GM10248 (cell line): ENCODE measurements at regions not wholly inside any gene's neighbourhood (a gene's known extent, or its start where the extent isn't known, plus 50 kb on each side); places are given as distances from the start of the nearest gene placed in this dataset.

Source experiments
- CTCF ChIA-PET: fragments of 300-600 bp; sonication (Branson Sonifier 250); formaldehyde crosslinking; extraction: SDS; loops from one replicate; lab custom pipeline; 2021; ENCODE audit warnings: antibody characterized with exemption; lab: Yijun Ruan, JAX
- POLR2A ChIA-PET: fragments of 350-650 bp; sonication (Branson Sonifier 250); formaldehyde crosslinking; extraction: SDS; loops from one replicate; lab custom pipeline; 2020; ENCODE audit warnings: antibody characterized with exemption; lab: Yijun Ruan, JAX
- DNase-seq: peaks from one replicate; pipeline ENCODE4 v3.0.0; 2012; ENCODE audit errors: extremely low spot score
- TF ChIP-seq, protein P1 (sequence below): IDR thresholded peaks from 2 replicates; pipeline ENCODE4 v1.5.1; 2012; ENCODE audit warnings: mild to moderate bottlenecking, low read depth; ENCODE audit errors: extremely low read depth, missing control alignments, control extremely low read depth

- ChIA-PET CTCF (no interaction called here), POLR2A (no interaction called here)
- no peak for DNase-seq
- TF ChIP-seq, protein P1, sequence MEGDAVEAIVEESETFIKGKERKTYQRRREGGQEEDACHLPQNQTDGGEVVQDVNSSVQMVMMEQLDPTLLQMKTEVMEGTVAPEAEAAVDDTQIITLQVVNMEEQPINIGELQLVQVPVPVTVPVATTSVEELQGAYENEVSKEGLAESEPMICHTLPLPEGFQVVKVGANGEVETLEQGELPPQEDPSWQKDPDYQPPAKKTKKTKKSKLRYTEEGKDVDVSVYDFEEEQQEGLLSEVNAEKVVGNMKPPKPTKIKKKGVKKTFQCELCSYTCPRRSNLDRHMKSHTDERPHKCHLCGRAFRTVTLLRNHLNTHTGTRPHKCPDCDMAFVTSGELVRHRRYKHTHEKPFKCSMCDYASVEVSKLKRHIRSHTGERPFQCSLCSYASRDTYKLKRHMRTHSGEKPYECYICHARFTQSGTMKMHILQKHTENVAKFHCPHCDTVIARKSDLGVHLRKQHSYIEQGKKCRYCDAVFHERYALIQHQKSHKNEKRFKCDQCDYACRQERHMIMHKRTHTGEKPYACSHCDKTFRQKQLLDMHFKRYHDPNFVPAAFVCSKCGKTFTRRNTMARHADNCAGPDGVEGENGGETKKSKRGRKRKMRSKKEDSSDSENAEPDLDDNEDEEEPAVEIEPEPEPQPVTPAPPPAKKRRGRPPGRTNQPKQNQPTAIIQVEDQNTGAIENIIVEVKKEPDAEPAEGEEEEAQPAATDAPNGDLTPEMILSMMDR = no peak
Observed at GRCh38 chr2:103660947-103661346, 899.1 kb downstream of the TMEM182 start.

DNA sequence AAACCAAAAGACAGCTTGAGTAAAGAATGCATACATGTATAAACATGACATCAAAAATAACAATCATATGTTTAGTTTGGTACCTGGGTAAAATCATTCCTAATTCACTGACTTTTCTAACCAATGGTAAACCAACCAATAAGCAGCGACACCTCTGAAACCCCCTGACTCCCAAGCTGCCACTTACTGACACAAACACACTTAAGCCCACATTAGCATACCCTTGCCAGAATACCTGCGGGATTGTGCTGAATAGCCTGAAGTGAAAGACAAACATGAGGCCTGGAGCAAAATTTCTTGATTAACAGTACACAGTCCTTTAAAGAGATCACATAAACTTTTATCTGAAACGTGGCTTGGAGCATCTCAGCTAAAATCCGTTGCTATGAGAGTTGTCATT is 902.9 kb downstream of the TMEM182 start:
- TF ChIP-seq, protein P1 = no peak
- CTCF ChIA-PET = interaction anchor here (1.6 kb wide), 1 partner anchor 9 kb away, joined by 3 read pairs; no protein-coding TSS in a partner anchor
- DNase-seq = no peak
- POLR2A ChIA-PET = no interaction called here

- CTCF ChIA-PET = no interaction called here
- TF ChIP-seq, protein P1 = no peak
- POLR2A ChIA-PET = no interaction called here
- no peak for DNase-seq
Observed at GRCh38 chr2:103667335-103667884, 905.6 kb downstream of the TMEM182 start.

- CTCF ChIA-PET = no interaction called here
- no peak for DNase-seq
- POLR2A ChIA-PET = no interaction called here
- TF ChIP-seq, protein P1 = no peak
Observed at GRCh38 chr2:103669531-103669930, 907.7 kb downstream of the TMEM182 start.
